Fibroblast of the conjunctiva (primary cell): ENCODE measurements at regions not wholly inside any gene's neighbourhood (a gene's known extent, or its start where the extent isn't known, plus 50 kb on each side); places are given as distances from the start of the nearest gene placed in this dataset.
"Not testable (repeated sequence)": the region's sequence is repeated elsewhere in the genome, so short reads cannot be mapped to it uniquely, and the experiment has no call there.

ENCODE experiments used
- DNase-seq: peaks from one replicate; pipeline ENCODE4 v3.0.0-alpha.2; 2010; ENCODE audit warnings: low read depth

DNA sequence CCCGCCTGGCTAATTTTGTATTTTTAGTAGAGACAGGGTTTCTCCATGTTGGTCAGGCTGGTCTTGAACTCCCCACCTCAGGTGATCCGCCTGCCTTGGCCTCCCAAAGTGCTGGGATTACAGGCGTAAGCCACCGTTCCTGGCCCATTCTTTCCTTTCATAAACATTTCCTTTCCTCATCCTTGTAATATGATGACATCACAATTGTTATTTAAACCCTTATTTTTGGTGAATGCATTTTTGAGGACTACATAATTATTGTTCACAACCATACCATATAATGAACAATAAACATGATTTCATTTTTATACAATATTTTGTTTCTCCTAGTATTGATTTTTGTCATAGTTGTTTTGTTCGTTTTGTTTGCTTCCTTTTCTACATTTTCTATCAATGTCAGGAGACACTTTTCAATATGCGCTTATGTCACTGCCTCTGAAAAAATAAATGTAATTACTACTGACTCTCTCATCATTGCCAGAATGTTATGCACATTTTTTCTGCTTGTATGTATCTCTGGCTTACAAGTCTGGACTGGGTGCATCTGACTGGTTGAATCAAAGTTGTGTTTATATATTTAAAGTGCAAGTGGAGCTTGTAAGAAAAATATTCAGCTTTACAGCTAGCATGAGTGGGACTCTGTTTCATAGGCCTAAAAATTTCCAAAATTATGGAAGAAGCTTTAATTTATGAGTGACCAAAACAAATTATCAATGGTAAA is 2286.3 kb upstream of the RAG2 start:
- no peak for DNase-seq

DNA sequence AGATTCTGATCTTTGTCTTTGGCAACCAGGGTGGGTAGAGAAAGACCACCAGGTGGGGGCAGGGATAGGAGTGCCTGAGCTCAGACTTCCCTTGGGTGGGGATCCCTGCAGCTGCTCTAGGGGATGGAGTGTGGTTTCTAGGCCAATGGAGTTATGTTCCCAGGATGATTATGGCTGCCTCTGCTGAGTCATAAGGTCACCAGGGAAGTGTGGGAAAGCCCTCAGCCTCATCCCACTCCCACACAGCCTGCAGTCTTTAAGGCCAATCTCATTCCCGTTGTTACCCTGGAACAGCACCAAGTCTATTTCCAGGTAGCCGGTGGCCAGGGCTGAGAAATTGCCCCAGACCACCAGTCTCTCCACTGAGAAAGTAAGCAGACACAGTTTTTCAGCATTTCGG is 2269.3 kb upstream of the RAG2 start:
- DNase-seq: no peak

DNA sequence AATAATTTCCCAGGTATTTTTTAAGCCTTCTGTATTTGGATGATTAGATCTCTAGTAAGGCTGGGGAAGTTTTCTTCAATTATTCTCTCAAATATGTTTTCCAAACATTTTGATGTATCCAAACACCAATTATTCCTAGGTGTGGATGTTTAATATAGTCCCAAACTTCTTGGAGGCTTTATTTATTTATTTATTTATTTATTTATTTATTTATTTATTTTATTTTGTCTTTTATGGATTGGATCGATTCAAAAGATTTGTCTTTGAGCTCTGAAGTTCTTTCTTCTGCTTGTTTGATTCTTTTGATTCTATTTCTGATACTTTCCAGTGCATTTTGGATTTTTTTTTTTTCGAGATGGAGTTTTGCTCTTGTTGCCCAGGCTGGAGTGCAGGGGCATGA is 2267.9 kb upstream of the RAG2 start:
- DNase-seq: no peak

DNA sequence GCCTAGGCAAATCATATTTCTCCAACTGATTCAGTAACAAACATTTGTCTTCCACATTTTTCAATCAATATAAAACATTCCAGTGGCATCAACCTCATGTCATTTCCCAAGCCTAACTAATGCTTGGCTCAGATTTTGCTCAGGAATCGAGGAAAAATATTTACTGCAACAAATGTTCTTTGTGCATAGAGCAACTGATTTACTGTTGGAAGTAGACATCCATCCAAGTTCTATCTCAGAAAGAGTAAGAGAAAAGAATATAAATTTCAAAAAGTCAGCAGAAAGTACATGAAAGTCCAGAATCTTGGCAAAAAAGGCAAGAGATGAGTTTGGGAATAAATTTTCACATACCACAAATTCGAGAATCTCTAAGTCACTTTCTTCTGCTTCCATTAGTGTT is 2245.0 kb upstream of the RAG2 start:
- no peak for DNase-seq

DNA sequence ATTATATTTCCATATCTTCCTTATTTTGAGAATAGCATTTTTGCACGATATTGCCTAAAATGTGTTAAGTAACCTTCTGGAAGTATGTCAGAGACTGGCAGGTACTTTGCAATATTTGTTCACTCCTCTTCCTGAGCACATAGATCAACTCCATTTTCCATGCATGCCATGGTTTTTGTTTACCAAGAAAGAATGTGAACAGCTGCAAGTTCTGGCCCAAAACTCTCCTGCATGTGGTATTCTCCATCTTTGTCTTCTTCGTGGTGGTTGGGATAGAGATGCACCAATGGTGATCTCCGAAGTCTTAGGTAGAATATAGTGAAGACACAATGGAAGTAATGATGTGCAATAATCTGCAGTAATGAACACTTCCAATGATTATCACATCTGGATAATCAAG is 2241.0 kb upstream of the RAG2 start:
- no peak for DNase-seq

DNA sequence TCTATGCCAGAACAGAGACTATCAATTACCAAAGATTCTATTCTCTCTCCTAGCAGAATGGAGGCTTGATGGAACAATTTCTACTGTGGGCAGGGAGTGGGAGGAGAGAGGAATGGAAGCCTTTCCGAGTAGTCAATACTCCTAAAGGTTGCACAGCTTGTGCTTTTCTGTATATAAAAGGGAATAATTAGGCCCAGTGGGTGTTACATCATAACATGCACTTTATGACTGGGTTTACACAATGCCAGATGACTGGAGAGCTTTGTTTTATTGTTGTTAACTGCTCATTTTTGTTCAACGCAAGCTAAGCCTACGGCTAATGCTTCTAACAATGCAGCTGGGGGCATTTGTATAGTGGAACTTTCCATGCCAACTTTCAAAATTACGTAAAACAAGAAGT is 2237.9 kb upstream of the RAG2 start:
- no peak for DNase-seq

DNA sequence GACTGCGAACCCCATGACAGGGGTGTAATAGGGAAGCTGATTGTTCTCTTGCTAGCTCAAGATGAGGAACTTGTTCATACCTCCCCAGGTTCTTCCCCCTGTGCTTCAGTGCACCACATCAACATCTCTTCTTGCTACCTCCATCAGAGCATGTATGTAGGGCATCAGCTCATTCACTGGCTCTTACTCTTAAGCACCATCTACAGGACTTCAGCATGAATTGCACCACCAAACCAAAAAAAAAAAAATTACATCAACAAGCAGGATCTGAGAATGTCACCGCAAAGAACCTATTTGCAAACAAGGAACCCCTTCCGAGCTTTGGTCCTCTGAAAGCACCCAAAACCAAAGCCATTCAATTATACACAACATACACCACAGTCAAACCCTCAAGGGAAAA is 2226.5 kb upstream of the RAG2 start:
- no peak for DNase-seq

DNA sequence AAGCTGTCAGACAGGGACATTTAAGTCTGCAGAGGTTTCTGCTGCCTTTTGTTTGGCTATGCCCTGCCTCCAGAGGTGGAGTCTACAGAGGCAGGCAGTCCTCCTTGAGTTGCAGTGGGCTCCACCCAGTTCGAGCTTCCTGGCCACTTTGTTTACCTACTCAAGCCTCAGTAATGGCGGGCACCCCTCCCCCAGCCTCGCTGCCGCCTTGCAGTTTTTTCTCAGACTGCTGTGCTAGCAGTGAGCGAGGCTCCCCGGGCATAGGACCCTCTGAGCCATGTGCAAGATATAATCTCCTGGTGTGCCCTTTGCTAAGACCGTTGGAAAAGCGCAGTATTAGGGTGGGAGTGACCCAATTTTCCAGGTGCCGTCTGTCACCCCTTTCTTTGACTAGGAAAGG is 2223.8 kb upstream of the RAG2 start:
- DNase-seq: not testable (repeated sequence)

DNA sequence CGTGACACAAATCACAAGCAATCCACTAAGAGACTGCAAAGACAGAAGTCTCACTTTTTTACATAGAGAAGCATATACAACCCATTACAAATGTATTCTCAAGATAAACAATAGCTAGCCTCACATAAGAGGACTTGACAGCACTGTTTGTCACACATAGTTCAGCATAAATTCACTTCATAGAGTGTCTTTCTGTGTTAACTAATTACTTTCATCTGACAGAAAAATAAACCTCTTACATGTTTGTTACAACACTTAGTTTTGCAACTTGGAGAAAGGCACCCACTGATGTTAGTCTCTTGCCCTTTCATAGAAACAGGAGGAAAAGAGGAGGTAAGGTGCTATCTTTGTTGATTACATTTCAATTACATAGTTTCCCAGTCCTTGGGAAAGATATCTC is 2221.9 kb upstream of the RAG2 start:
- no peak for DNase-seq

DNA sequence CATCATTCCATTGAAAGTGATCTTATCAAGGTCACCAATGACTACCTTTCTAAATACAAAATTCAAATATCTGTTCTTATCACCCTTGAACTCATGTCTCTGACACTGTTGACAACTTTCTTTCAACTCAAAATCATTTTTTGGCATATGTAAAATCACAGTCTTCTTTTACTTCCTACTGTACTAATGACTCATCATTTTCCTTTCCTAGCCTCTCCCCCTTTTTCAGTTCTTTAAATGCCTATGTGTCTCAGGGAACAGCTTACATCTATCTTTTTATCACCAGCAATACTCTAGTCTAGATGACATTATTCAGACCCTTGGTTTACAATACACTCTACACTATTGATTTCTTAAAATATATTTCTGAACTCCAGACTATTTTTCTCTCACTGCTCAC is 2220.7 kb upstream of the RAG2 start:
- no peak for DNase-seq

DNA sequence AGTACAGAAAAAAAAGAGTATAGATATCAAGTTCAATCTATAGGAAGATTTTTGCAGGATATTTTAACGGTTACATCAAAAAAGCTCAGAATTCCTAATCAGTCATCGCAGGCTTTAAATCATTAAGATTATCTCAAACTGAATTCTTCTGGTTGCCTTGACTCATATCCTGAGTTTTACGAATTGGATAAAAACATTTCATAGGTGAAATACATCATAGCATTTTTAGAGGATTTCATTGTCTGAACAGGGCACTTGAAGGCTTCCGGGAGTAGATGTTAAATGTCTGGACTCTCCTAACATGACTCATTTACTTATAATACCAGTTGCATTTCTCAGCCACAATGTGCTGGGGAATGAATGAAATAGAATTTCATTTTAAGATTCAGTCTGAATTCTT is 2216.6 kb upstream of the RAG2 start:
- DNase-seq: no peak

DNA sequence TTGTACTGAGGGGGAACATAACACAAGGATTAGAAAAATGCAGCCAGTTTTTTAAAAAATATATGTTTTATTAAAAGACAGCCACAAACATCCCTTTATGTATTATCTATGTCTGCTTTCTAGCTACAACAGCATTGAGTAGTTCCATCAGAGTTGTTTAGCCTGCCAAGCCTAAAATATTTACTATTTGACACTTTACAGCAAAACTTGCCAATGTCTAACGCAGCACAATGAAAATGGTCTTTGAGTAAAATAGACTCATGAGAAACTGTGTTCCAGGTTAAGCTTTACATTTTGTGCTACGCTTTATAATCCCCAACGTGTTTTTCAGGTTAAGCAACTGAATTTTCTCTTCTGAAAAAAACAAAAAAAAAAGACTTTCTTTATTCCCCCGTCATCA is 2211.5 kb upstream of the RAG2 start:
- DNase-seq: no peak

DNA sequence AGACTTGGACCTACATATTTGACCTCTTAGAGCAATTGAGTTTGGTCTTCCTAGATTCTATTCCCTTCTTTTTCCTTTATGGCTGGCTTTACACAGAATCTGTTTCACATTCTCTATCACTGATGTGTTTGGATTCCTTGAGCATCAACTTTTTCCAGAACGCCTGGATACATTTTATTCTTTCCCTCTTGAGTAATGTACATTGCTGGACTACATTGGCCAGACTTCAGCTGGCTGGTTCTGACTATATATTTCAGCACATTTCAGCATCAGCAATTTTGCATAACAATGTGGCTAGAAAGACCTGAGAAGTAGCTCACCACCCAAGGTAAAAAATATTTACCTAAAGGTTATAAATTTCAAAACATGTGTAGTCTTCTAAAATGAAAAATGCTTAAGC is 2198.2 kb upstream of the RAG2 start:
- no peak for DNase-seq

DNA sequence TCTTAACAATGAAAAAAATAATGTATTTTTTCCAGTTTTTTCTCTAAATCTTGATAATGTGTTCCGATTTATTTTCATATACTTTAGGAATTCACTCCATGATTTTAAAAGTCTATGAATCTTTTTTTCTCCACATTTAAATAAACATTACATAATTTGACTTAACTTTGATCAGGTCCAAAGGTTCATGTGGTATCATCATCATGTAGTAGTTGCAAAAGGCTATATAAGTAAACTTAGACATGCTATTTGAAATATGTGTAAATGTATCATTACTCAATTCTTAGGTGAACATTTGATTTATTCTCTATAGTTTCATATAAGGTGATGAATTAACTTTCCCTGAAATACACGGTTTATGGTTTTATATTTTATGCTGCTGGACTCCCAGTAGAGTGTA is 2197.0 kb upstream of the RAG2 start:
- no peak for DNase-seq

DNA sequence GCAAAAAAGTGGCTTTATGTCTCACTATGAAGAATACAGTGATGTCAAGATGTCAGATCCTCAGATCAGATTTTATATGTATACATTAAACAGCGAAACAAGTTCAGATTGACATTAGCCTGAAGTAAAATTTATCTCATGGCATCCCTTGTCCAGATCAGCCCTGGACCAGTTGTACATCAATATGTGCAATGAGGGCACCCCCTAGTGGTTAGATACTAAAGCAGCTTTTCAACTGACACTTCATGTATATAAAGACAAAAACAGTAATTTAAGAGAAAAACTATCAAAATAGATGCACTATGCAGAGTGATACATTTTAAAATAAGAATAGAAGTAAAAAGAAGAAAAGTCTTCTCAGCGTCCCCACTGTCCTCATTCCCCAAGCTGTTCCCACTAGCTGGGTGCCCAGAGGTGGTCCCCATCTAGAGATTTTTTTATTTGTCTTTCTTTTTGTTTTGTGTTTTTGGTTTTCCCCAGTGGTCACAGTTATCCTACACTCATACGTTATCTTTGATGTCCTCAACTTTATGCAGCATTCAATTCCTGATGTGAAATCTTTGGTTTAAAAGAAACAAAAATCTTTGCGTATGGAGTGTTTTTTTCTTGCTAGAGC is 2193.4 kb upstream of the RAG2 start:
- DNase-seq: peak; percentile 55

DNA sequence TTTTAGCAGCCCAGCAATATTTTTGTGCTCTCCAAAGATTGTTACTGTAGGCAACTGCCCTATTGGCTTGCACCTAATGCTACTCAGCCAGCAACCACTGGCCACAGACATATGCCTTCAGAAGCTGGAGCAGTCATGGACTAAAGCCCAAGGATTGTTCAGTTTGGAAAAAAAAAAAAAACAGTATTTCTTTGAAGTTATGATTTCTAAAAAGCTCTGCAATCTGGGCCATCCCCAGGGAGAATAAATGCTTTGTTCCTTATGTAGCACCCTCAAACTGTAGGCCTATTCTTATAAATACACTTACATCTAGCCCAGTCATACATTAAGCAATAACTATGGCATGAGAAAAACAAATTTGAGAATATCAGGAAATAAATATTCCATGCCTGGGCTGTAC is 2190.5 kb upstream of the RAG2 start:
- DNase-seq: no peak

DNA sequence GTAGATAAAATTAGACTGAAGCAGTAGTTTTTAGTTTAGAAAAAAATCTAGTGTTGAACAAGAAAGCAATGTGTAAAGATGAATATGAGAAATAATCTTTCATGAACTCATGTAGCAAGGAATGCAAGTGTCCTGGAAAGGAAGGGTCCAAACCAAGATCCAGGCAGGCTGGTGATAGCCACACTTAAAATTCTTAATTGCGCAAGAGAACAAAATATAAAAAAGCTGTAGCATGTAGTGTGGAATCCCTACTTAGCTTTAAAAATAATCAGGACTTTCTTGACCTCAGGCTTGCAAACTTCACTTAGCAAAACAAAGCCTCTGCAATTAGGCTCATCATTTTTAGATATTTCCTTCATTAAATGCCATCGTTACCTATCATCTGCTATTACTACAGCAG is 2186.1 kb upstream of the RAG2 start:
- DNase-seq: no peak

DNA sequence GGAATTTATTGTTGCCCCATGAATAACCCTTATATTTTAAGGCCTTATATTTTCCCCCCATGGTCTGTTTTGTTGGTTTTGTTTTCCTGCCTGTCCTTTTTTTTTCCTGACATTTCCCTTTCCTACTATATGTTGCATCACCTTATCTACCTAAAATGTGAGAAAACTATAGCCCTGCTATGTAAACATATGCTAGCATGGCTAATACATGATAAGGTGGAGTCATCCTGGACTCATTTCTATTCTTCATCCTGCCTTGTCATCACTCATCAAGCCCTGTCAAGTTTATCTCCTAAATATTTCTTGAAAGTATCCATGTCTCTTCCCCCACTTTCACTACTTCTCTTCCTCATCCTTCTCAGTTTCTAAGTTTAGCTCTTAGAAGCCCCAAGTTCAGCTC is 2168.8 kb upstream of the RAG2 start:
- no peak for DNase-seq

DNA sequence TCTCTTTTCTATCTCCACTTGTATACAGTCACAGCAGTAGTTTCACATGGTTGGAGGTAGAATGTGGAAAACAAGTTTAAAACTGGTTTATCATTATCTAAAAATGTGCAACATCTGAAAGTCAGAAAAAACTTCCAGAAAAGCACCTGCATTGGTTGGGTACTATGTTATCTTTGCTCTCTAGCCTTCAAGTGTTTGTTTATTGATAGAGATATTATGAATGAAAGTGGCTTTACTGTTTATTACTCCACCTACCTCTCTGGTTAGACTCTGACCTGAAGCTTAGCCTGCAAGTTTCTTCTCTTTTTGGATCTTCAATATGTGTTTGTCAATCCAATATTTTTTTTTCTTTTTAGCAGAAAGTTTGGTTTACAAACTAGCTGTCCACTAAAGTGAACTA is 2161.4 kb upstream of the RAG2 start:
- no peak for DNase-seq

DNA sequence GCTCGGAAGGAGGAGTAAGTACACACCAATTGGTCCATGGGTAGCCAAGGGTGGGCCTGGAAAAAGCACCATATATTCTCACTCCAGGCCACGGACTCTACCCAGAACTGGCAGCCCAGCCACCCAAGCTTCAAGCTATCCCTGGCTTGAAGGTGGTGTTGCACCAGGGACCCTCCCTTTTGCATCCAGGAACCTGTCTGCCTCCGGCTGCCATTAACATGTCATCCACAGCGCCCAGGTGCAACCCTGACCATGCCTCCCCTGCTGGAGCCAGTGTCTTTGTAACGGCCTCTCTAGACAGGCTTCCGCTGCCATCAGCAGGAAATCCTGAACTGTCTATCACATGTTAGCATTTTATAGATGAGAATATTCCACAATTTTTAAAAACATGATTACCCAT is 2158.5 kb upstream of the RAG2 start:
- no peak for DNase-seq

DNA sequence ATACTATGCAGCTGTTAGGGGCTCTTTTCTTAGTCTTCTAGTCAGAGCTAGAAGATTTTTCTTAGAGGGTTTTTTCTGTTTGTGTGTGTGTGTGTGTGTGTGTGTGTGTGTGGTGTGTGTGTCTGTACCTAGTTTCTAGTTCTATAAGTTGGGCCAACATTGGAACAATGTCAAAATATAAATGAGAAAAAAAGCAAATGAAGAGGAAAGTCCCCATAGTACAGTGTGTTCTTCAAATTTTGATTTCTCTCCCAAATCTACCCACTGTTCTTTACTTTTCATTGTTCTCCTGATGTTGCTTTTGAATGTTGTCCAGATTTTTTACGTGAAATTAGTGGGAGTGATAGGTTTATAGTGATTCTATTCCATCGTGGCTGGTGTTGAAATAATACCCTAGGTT is 2153.4 kb upstream of the RAG2 start:
- no peak for DNase-seq

DNA sequence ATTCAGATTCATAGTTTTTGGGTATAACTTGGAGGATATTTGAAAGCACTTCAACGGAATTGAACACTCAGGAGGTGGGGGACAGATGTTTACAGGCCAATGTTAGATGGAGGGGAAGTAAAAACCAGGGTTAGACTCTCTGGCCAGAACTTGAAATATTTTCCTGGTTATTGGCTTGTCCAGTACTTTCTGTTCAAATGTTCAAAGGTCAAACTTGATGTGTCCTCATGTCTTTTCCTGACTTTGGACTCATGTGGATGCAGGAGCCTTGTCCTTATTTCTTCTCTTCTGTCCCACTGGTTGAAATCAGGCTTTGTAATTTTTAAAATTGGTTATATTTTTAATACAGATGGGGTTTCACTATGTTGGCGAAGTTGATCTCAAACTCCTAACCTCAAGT is 2148.5 kb upstream of the RAG2 start:
- DNase-seq: not testable (repeated sequence)

DNA sequence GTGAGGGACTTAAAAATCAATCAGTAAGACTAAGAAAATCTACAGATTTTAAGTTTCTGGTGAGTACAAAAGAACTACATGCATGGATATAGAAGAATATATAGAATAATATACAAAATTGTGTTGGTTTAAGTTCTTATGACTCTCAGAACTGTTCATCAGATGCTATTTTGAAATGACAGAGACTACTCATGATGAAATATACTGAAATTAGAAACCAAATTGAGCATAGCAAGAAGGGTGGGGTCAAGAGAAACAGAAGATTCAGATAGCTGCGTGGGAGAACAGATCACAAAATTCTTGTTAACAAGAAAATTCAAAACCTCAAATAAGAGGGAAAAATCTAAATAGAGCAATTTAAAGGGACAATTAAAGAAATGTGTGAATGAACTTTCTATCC is 2125.3 kb upstream of the RAG2 start:
- no peak for DNase-seq

DNA sequence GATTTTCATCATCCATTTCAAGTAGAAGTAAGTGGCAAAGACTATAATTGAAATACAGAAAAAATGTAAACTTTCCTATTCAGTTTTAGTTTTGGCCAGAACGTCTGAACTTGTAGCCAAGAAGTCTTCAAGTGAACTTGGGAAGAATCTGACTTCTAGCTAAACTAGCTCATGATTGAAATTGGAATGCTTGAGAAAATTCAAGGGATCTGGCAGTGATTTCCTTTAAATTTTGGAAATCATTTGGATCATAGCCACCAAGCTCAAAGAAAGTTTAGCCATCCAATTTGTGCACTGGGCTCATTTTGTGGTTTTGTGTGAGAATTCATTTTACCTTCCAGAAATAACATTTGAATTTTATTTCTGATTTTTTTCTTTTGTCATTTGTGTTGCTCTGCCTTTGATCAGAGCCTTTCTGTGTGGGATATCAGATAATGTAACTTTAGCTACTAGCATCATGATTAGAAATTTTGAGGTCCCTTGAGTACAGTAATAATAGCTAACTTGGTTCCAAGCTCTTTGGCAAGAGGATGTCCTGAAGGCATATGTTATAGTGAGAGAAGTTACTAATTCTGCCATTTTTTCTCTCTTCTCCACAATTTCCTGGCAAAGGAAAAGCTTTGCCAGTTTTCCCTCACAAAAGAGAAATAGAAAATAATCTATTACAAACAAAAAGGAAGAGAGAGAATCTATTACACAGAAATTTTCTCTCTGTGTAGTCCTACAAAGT is 2123.7 kb upstream of the RAG2 start:
- DNase-seq: no peak
